GM19438 (cell line): ENCODE measurements at regions not wholly inside any gene's neighbourhood (a gene's known extent, or its start where the extent isn't known, plus 50 kb on each side); places are given as distances from the start of the nearest gene placed in this dataset.

ENCODE experiments used
- ATAC-seq: cut with Tn5 transposase; IDR thresholded peaks from one replicate; pipeline ENCODE4 v1.9.1; 2021; ENCODE audit warnings: low read depth; ENCODE audit not compliant: unreplicated experiment

GRCh38 chr6:6704103-6705060 is 115.9 kb downstream of the LY86 start:
- no peak for ATAC-seq

GRCh38 chr6:6705061-6705425 is 116.5 kb downstream of the LY86 start:
- no peak for ATAC-seq

GRCh38 chr6:6705915-6706675 is 117.6 kb downstream of the LY86 start:
- no peak for ATAC-seq

- ATAC-seq = no peak
These were observed 118.6 kb downstream of the LY86 start for GRCh38 chr6:6707143-6707542.

GRCh38 chr6:6709106-6709505 is 120.6 kb downstream of the LY86 start:
- ATAC-seq = no peak

DNA sequence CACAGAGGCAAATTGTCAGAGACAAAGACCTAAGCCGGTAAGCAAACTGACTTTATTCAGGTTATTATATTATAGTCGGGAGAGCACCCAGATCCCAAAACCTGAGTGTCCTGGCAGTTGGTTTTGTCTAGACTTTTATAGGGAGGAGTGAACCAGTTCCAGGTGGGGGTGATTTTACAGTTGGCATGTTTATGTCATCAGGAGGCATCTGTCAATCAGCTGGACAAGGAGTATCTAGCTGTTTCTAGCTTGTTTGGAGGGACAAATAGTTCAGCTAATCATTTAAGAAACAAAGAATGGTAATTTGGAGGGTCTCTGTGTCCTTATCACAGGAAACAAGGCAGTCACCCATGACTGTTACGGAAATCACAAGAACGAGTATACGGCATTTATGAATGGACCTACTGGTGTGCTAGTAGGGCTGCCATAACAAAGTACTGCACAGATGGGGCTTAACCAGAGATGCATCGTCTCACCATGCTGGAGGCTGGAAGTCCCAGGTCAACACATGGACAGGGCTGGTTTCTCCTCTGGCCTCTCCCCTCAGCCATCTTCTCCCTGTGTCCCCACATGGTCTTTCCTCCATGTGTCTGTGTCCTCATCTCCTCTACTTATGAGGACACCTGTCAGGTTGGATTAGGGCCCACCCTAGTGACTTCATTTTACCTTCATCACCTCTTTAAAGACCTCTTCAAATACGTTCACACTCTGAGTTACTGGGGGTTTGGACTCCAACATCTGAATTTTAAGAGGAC is 122.7 kb downstream of the LY86 start:
- ATAC-seq = no peak

DNA sequence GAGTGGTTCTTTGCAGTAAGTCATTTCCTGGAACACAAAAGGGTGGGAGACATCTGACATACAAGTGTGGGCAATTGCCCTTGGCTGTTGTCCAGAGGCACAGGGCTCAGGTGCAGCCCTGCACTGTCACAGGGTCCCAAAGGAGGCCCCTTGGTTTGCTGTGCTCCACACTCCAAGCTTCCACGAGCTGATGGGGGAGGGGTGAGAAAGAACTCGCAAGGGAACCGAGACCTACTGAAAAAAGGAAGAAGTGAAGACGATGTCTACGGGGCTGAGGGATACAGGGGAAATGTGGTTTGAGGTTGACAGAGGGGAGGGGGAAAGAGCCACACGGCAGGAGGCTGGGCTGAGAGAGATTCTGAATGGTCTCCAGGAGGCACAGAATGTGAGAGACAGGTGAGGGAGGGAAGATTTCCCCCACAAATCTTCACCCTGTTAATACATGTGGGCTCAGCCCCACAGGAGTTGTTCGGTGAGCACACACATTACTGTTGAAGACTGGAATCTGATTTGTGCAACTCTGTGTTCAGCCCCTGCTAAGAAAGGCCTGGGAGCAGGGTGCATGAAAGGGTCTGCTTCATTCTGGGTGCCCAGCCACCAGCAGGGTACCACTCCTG is 123.4 kb downstream of the LY86 start:
- no peak for ATAC-seq

GRCh38 chr6:6712449-6713403 is 124.2 kb downstream of the LY86 start:
- ATAC-seq = no peak

GRCh38 chr6:6713657-6714056 is 125.1 kb downstream of the LY86 start:
- no peak for ATAC-seq

DNA sequence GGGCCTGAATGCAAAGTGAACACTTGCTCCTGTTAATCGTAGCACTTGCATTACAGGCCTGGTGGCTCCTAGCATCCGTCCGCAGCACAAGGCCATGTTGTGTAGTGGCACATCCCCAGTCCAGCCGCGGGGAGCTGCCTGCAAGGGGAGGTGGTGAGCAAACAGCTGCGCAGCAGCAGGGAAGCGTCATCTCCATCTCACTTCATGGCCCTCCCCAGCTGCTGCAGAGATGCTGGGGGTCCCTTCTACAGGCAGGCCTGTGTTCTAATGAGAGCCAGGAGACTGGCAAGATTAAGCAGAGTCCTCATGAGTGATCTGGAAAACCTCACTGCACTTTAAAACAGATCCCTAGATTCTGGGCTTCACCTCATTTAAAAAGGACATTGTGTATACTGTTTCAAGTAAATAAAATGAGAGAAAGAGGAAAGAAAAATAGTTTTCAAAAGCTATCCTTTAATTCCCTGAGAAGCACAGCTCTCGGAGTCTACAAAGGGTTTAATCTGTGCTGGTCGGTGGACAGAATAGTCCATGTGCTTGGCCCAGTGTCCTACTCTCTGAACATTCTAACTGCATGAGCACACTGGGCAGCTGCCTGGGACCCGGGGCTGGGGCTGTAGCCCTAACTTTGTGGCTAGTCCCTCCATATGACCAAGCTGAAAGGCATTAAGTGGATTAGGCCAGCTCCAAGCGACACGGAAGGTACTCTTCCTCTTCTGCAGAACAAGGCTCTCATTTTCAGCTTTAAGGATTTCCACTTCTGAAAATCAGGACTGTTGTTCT is 125.8 kb downstream of the LY86 start:
- no peak for ATAC-seq

GRCh38 chr6:6714953-6715352 is 126.4 kb downstream of the LY86 start:
- ATAC-seq = no peak

GRCh38 chr6:6715465-6715864 is 126.9 kb downstream of the LY86 start:
- ATAC-seq = no peak

- no peak for ATAC-seq
These were observed 128.7 kb downstream of the LY86 start for GRCh38 chr6:6716998-6717763.

DNA sequence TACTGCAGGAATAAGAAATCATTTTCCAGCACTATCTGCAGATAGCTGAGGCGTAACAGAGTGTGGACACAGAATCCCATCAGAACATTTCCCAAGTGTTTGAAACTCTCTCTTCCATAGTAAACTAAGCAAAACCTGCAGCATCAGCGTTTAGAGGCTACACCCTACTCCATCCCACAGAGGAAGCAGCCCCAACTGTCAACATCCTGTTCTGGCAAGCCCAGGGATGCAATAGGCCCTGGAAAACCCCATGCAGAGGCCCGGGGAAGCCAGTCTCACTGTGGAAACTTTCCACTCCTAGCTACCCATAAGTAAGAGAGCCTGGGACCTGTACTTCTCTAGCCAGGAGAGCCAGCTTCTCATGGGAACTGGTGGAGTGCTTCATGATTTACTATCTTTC is 129.4 kb downstream of the LY86 start:
- no peak for ATAC-seq

DNA sequence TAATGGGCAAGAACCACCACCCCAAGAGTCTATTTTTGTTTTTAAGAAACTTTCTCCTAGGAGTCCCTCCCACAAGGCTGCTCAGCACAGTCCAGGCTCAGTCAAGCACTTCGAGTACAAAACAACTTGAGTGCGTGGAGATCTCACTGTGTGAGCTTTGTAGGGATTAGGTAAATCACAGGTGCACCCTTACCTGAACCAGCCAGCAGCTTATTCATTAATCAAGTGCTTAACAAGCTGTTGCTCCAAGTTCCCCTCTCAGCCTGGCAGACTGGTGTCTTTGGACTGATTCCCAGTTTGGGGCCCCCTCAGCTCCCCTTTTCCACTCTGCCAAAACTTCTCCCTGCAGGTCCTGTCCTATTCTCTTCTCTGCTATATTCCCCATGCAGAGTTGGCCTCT is 133.1 kb downstream of the LY86 start:
- no peak for ATAC-seq

DNA sequence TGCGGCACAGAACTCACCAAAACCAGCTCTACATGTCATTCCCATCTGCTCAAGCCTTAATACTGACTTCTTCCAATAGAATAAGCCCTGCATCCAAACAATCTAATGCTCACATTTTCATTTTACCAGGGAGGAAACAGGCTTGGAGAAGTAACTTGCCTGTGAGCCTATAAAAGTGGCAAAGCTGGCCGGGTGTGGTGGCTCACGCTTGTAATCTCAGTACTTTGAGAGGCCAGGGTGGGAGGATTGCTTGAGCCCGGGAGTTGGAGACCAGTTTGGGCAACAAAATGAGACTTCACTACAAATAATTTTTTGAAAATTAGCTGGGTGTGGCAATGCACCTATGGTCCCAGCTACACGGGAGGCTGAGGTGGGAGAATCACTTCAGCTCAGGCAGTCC is 133.7 kb downstream of the LY86 start:
- ATAC-seq = no peak

GRCh38 chr6:6723361-6723760 is 134.8 kb downstream of the LY86 start:
- no peak for ATAC-seq

DNA sequence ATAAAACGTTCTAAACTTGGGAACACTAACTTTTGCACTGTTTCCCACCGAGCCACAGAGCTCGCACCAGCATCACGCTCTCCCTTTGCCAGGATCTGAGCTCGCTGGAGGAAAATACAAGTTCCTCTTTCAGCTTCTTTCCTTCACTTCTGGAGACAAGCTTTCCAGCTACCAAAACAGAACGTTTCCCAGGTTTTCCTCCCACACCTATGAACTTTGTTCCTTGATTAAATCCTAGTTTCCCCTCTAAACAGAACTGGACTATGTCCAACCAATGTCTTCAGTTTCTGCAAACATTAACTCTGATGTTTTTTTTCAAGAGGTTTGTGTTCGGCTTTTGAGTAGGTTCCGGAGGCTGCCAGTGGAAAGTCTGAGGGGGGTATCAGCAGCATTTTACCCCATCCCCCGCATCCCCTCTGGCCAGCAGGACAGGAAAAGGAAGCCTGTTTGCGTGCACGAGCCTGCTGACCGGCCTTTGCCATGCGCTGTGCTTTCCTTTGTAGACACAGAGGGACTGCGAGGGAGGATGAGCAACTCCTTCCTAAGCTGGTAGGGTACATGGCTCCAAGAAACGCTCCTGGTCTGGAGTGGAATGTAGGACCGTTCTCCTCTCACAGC is 135.5 kb downstream of the LY86 start:
- ATAC-seq = no peak
